ENCODE measurements at regions not wholly inside any gene's neighbourhood (a gene's known extent, or its start where the extent isn't known, plus 50 kb on each side); places are given as distances from the start of the nearest gene placed in this dataset.

DNA sequence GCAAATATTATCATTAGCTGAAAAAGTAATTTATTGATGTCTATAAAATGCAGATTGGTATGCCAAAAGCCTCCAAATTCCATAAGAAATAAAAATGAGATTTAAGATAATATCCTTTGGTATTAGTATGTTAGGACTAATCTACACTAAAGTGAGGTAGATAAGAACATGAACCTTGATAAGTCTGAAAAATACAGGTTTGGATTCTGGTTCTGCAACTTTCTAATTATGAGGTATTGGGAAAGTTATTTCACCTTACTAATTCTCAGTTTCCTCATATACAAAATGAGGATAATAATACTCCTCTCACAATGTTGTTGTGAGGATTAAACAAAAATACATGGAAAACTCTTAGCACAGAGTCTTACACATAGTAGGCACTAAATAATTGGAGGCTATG, 300.1 kb downstream of the NNT start (continued):
- TF ChIP-seq, protein P1, sequence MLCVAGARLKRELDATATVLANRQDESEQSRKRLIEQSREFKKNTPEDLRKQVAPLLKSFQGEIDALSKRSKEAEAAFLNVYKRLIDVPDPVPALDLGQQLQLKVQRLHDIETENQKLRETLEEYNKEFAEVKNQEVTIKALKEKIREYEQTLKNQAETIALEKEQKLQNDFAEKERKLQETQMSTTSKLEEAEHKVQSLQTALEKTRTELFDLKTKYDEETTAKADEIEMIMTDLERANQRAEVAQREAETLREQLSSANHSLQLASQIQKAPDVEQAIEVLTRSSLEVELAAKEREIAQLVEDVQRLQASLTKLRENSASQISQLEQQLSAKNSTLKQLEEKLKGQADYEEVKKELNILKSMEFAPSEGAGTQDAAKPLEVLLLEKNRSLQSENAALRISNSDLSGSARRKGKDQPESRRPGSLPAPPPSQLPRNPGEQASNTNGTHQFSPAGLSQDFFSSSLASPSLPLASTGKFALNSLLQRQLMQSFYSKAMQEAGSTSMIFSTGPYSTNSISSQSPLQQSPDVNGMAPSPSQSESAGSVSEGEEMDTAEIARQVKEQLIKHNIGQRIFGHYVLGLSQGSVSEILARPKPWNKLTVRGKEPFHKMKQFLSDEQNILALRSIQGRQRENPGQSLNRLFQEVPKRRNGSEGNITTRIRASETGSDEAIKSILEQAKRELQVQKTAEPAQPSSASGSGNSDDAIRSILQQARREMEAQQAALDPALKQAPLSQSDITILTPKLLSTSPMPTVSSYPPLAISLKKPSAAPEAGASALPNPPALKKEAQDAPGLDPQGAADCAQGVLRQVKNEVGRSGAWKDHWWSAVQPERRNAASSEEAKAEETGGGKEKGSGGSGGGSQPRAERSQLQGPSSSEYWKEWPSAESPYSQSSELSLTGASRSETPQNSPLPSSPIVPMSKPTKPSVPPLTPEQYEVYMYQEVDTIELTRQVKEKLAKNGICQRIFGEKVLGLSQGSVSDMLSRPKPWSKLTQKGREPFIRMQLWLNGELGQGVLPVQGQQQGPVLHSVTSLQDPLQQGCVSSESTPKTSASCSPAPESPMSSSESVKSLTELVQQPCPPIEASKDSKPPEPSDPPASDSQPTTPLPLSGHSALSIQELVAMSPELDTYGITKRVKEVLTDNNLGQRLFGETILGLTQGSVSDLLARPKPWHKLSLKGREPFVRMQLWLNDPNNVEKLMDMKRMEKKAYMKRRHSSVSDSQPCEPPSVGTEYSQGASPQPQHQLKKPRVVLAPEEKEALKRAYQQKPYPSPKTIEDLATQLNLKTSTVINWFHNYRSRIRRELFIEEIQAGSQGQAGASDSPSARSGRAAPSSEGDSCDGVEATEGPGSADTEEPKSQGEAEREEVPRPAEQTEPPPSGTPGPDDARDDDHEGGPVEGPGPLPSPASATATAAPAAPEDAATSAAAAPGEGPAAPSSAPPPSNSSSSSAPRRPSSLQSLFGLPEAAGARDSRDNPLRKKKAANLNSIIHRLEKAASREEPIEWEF (CRISPR knock-in tag; IDR thresholded peaks at IDR 0.05) = no peak
- TF ChIP-seq NCOA1 (IDR thresholded peaks at IDR 0.05; ENCODE audit: low read depth) (no peak), PML (IDR thresholded peaks at IDR 0.05; ENCODE audit: low read length) (no peak)

GRCh38 chr5:43900974-43901373, 298.0 kb downstream of the NNT start:
- H3K36me3 ChIP-seq (ENCODE audit: control insufficient read depth, insufficient read depth, low read length) = no peaks in the 10 kb centered on the region
- H3K9me3 ChIP-seq (replicated peaks; ENCODE audit: control insufficient read depth, insufficient read depth, low read depth, low read length) = no peaks in the 10 kb centered on the region
- no peaks in the 10 kb centered on the region for H3K4me1 ChIP-seq (replicated peaks in 1 of 2; ENCODE audit: control insufficient read depth in 2 of 2, insufficient read depth in 2 of 2, low read length in 2 of 2)
- no peak overlapping the region for H2AFZ ChIP-seq (ENCODE audit: low read depth, low read length)
- H3K79me2 ChIP-seq (ENCODE audit: control insufficient read depth, insufficient read depth, low read length) = no peaks in the 10 kb centered on the region
- H3K9ac ChIP-seq (ENCODE audit: insufficient read depth in 1 of 2, low read depth in 2 of 2, low read length in 2 of 2) = no peak overlapping the region
- ATAC-seq (no peak), DNase-seq (ENCODE audit: extremely low read depth in 1 of 4, low spot score in 3 of 4) (no peak), FAIRE-seq (no peak)
- ChIA-PET POLR2A (no interaction called here), CTCF (ENCODE audit: low intra/inter-chr PET ratio) (interaction anchor here (0.7 kb wide), 1 partner anchor 12 kb away, joined by 3 read pairs; no protein-coding TSS in a partner anchor)
- no peak overlapping the region for H3K4me2 ChIP-seq (ENCODE audit: insufficient read depth, low read length)
- no peak overlapping the region for H3K4me3 ChIP-seq
- H3K9me1 ChIP-seq (ENCODE audit: control insufficient read depth, insufficient read depth, low read length) = no peaks in the 10 kb centered on the region
- H4K20me1 ChIP-seq (replicated peaks; ENCODE audit: control insufficient read depth, insufficient read depth, low read length) = no peaks in the 10 kb centered on the region
- in situ Hi-C loops (cut with MboI) = no loop called here
- intact Hi-C loops (cut with micrococcal nuclease) = no loop called here
- H3K27ac ChIP-seq (ENCODE audit: extremely low read depth, low read depth, low read length) = no peak overlapping the region
- no TSS peak for BruUV-seq (replicated peaks)
- WGBS (ENCODE audit: insufficient coverage, low coverage, missing lambda C conversion rate) = 4% methylated on average over 1 of the region's 1 CpG
- no peaks in the 10 kb centered on the region for H3K27me3 ChIP-seq (ENCODE audit: control insufficient read depth in 2 of 2, insufficient read depth in 2 of 2, low read length in 2 of 2)
- no peak for TF ChIP-seq HEY1 (CRISPR knock-in tag; IDR thresholded peaks at IDR 0.05; ENCODE audit: borderline replicate concordance)
- no peak for TF ChIP-seq CTBP1 (IDR thresholded peaks at IDR 0.05; ENCODE audit: borderline replicate concordance)
- TF ChIP-seq, protein P2, sequence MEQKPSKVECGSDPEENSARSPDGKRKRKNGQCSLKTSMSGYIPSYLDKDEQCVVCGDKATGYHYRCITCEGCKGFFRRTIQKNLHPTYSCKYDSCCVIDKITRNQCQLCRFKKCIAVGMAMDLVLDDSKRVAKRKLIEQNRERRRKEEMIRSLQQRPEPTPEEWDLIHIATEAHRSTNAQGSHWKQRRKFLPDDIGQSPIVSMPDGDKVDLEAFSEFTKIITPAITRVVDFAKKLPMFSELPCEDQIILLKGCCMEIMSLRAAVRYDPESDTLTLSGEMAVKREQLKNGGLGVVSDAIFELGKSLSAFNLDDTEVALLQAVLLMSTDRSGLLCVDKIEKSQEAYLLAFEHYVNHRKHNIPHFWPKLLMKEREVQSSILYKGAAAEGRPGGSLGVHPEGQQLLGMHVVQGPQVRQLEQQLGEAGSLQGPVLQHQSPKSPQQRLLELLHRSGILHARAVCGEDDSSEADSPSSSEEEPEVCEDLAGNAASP (IDR thresholded peaks at IDR 0.05) = no peak
- TF ChIP-seq FOSL1 (tag; conservative IDR thresholded peaks at IDR 0.05) = no peak
- TF ChIP-seq SOX6 (IDR thresholded peaks at IDR 0.05) = no peak
- no peak for TF ChIP-seq MITF (IDR thresholded peaks at IDR 0.05)
- no peak for TF ChIP-seq ZNF586 (CRISPR knock-in tag; conservative IDR thresholded peaks at IDR 0.05)
- TF ChIP-seq TAF15 (IDR thresholded peaks at IDR 0.05; ENCODE audit: low read depth, low read length) = no peak
- TF ChIP-seq JUND (IDR thresholded peaks at IDR 0.05; ENCODE audit: borderline replicate concordance, low read depth, low read length) = no peak
- TF ChIP-seq JUND (tag; IDR thresholded peaks at IDR 0.05; ENCODE audit: borderline replicate concordance, low read depth, low read length) = no peak
- TF ChIP-seq PTTG1 (tag; IDR thresholded peaks at IDR 0.05; ENCODE audit: low read depth) = no peak
